ENCODE measurements at regions not wholly inside any gene's neighbourhood (a gene's known extent, or its start where the extent isn't known, plus 50 kb on each side); places are given as distances from the start of the nearest gene placed in this dataset.

DNA sequence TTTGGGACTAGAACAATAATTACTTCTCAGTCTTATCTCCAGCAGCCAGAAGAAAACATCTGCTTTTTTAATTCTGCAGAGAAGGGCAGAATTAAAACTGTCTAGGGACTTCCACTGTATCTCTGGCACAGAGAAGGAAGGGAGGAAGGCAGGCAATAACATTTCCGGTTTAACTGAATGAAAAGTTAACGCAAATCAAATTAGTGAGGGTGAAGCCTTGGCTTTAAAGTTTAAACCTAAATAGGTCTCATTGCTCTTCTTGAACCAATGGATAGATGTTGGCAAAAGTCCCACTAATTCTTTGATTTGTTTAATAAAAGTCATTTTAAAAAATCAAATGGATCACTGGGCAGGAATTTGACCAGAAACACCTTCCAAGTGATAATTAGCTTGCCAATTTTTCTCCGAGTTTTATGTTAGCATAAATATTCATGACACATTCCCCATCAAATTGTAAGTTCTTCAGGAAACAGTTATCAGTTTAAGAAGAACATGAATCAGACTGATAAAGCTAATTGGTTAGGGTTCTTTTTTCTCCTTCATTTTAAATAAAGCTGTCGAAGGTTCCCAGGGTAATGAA lies 181.9 kb downstream of the SLC15A5 start:
- intact Hi-C loops (cut with DNase I; ENCODE audit: low total_unique reads), result no loop called here
- TF ChIP-seq, protein P1, sequence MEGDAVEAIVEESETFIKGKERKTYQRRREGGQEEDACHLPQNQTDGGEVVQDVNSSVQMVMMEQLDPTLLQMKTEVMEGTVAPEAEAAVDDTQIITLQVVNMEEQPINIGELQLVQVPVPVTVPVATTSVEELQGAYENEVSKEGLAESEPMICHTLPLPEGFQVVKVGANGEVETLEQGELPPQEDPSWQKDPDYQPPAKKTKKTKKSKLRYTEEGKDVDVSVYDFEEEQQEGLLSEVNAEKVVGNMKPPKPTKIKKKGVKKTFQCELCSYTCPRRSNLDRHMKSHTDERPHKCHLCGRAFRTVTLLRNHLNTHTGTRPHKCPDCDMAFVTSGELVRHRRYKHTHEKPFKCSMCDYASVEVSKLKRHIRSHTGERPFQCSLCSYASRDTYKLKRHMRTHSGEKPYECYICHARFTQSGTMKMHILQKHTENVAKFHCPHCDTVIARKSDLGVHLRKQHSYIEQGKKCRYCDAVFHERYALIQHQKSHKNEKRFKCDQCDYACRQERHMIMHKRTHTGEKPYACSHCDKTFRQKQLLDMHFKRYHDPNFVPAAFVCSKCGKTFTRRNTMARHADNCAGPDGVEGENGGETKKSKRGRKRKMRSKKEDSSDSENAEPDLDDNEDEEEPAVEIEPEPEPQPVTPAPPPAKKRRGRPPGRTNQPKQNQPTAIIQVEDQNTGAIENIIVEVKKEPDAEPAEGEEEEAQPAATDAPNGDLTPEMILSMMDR (IDR thresholded peaks at IDR 0.05), result no peak
- no peak for TF ChIP-seq POLR2A (IDR thresholded peaks at IDR 0.05)
- TF ChIP-seq EP300 (IDR thresholded peaks at IDR 0.05), result no peak
- TF ChIP-seq POLR2AphosphoS5 (IDR thresholded peaks at IDR 0.05), result no peak
- no peak overlapping the region for H3K4me3 ChIP-seq
- peaks cover 0 to 8% (median 4%) of the 10 kb centered on the region in 4 donors for H3K9me3 ChIP-seq
- no peak for DNase-seq
- no peaks in the 10 kb centered on the region for H3K4me1 ChIP-seq
- WGBS, 5 donors, result 37 to 47% (median 46%) methylated on average over 4 of the region's 4 CpGs
- H3K27me3 ChIP-seq, result no peaks in the 10 kb centered on the region
- H3K36me3 ChIP-seq, result no peaks in the 10 kb centered on the region
- no peak overlapping the region for H3K27ac ChIP-seq

DNA sequence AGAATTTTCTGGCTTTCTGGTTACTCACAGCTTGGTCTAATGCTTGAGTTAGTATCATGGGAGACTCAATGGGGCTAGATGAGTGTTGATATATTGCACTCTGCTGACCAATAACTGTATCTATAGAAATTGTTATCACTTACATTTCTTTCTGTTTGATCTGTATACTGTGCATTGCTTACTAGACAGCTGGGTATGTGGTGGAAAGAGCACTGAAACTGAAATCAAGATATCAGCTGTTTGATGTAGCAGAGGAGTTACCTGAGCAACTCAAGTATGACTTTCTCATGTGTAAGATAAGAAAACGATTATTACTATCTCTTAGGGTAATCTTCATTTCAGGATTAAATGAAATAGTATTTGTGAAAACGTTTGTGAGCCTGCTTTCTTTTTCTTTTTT lies 183.0 kb downstream of the SLC15A5 start:
- TF ChIP-seq POLR2A (IDR thresholded peaks at IDR 0.05) (no peak), POLR2AphosphoS5 (IDR thresholded peaks at IDR 0.05) (no peak), EP300 (IDR thresholded peaks at IDR 0.05) (no peak)
- TF ChIP-seq, protein P1 (IDR thresholded peaks at IDR 0.05), result no peak
- intact Hi-C loops (cut with DNase I; ENCODE audit: low total_unique reads), result no loop called here
- no peaks in the 10 kb centered on the region for H3K4me1 ChIP-seq
- H3K36me3 ChIP-seq, result no peaks in the 10 kb centered on the region
- no peaks in the 10 kb centered on the region for H3K27me3 ChIP-seq
- no peak overlapping the region for H3K27ac ChIP-seq
- WGBS, 5 donors, result 19 to 39% (median 26%) methylated on average over 2 of the region's 2 CpGs
- peaks cover 0 to 8% (median 4%) of the 10 kb centered on the region in 4 donors for H3K9me3 ChIP-seq
- H3K4me3 ChIP-seq, result no peak overlapping the region
- DNase-seq, result no peak

GRCh38 chr12:16093825-16094224 lies 182.7 kb downstream of the DERA start:
- intact Hi-C loops (cut with DNase I; ENCODE audit: low total_unique reads), result no loop called here

DNA sequence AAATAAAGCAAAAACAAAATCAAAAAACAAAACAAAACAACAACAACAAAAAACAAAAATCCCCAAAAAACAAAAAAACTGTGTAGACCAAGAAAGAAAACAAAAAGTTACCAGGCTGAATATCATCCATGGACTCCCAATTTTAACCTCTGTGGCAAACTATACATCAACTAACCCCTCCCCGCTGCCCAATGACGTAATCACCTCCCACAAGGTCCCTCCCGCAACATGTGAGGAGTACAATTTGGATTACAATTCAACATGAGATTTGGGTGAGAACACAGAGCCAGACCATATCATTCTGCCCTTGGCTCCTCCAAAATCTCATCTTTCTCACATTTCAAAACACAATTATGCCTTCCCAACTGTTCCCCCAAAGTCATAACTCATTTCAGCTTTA lies 179.8 kb downstream of the DERA start:
- Histone ChIP-seq H3K4me1 (no peaks in the 10 kb centered on the region), H3K27ac (no peak overlapping the region), H3K27me3 (no peaks in the 10 kb centered on the region), H3K4me3 (no peak overlapping the region), H3K9me3 (peaks cover 0 to 8% (median 4%) of the 10 kb centered on the region in 4 donors), H3K36me3 (no peaks in the 10 kb centered on the region)
- no peak for DNase-seq
- 83 to 94% (median 88%) methylated on average over 3 of the region's 3 CpGs for WGBS, 5 donors
- intact Hi-C loops (cut with DNase I; ENCODE audit: low total_unique reads), result no loop called here
- TF ChIP-seq, protein P1 (IDR thresholded peaks at IDR 0.05), result no peak
- TF ChIP-seq EP300 (IDR thresholded peaks at IDR 0.05) (no peak), POLR2AphosphoS5 (IDR thresholded peaks at IDR 0.05) (no peak), POLR2A (IDR thresholded peaks at IDR 0.05) (no peak)

More at GRCh38 chr12:16093825-16094224, 182.7 kb downstream of the DERA start:
- TF ChIP-seq POLR2AphosphoS5 (IDR thresholded peaks at IDR 0.05) (no peak), POLR2A (IDR thresholded peaks at IDR 0.05) (no peak), EP300 (IDR thresholded peaks at IDR 0.05) (no peak)
- TF ChIP-seq, protein P1 (IDR thresholded peaks at IDR 0.05), result no peak
- DNase-seq, result no peak
- no peaks in the 10 kb centered on the region for H3K27me3 ChIP-seq
- H3K4me1 ChIP-seq, result no peaks in the 10 kb centered on the region
- H3K4me3 ChIP-seq, result no peak overlapping the region
- H3K36me3 ChIP-seq, result no peaks in the 10 kb centered on the region
- H3K9me3 ChIP-seq, result peaks cover 0 to 8% (median 4%) of the 10 kb centered on the region in 4 donors
- H3K27ac ChIP-seq, result no peak overlapping the region
